VCaP (cell line): ENCODE measurements at regions not wholly inside any gene's neighbourhood (a gene's known extent, or its start where the extent isn't known, plus 50 kb on each side); places are given as distances from the start of the nearest gene placed in this dataset.

Source experiments
- H3K27ac ChIP-seq: fragments of 450-650 bp; 2 replicates; pipeline ENCODE4 v1.5.1; 2017
- TF ChIP-seq, protein P1 (sequence below): fragments of 450-650 bp; conservative IDR thresholded peaks from 2 replicates; pipeline ENCODE4 v1.5.1; 2017; ENCODE audit warnings: mild to moderate bottlenecking, moderate library complexity

DNA sequence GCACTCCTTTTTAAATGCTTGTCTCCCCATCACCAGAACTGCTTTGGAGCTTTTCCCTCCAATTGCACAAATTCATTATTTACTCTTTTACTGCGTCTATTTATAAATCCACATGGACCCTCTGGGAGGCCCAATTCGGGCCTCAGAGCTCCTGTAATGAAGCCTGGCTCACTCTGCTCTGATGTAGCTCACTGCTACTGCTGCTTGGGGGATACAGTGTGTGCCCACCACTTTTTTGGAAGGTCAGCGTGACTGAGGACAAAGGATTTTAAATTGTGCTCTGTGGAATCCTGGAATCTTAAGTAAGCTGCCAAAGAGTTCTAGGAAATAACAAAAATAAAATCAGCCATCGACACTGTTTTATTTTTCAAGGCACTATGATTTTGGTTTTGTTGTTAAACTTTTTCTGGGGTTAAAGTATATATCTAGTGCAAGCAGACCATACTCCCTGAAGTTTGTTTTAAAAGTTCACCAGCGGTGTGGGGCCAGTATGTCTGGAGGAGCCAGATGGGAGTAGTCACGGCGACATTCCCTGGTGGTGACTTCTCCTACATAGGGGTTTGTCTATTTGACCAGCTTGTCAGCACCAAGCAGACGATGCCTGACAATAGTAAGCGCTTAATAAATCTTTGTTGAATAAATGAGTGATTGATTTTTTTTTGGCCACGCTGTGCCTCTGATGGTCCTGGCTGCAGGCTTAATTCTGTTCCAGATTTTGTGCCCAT is 142.8 kb downstream of the TMEM38B start:
- H3K27ac ChIP-seq = no peak overlapping the region
- TF ChIP-seq, protein P1, sequence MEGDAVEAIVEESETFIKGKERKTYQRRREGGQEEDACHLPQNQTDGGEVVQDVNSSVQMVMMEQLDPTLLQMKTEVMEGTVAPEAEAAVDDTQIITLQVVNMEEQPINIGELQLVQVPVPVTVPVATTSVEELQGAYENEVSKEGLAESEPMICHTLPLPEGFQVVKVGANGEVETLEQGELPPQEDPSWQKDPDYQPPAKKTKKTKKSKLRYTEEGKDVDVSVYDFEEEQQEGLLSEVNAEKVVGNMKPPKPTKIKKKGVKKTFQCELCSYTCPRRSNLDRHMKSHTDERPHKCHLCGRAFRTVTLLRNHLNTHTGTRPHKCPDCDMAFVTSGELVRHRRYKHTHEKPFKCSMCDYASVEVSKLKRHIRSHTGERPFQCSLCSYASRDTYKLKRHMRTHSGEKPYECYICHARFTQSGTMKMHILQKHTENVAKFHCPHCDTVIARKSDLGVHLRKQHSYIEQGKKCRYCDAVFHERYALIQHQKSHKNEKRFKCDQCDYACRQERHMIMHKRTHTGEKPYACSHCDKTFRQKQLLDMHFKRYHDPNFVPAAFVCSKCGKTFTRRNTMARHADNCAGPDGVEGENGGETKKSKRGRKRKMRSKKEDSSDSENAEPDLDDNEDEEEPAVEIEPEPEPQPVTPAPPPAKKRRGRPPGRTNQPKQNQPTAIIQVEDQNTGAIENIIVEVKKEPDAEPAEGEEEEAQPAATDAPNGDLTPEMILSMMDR = no peak

DNA sequence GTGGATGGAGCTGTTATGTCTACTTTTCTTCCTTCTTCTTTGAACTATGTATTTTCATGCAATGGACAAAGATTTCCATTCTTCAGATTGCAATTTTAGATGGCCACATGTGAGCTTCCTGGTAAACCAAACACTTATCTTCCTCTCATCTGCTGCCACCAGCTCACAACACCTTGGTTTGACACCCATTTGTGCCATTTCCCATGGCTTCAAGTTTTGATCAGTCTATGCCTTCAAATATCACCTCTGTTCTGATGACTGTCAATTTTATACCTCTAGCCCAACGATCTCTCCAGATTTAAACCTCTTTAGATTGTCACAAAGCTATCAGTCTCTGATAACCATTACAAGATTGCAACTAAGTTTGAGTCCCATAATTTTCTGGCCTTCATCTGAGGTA is 147.2 kb downstream of the TMEM38B start:
- TF ChIP-seq, protein P1 = no peak

DNA sequence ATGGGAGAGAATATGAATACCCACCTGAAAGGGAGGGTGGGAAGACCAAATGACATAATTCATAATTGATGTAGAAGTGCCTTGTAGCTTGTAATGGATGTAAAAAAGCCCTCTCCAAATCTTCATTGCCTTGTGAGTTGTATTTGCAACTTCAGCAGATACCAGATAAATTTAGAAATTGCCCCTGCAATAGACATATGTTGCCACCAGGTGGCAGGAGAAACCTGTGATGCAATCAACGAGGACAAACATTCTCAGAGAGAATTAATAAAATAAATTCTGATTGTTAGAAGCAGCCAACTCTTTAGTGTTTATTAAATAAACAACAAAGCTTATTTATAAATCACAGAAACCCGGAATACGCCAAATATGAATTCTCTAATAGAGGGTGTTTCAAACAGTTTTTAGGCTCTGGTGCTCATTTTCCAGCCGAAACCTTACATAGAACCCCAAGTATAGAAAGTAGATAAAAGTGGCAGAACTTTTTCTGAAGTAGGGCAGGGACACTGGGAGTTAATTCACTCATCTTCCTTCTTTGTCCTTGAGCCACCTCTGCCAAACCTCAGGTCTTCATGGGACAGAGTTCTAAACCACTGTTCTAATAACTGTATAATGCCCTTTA is 147.8 kb downstream of the TMEM38B start:
- H3K27ac ChIP-seq = no peak overlapping the region
- TF ChIP-seq, protein P1 = peak; percentile 91

More for the DNA sequence above, 147.2 kb downstream of the TMEM38B start:
- H3K27ac ChIP-seq = no peak overlapping the region

DNA sequence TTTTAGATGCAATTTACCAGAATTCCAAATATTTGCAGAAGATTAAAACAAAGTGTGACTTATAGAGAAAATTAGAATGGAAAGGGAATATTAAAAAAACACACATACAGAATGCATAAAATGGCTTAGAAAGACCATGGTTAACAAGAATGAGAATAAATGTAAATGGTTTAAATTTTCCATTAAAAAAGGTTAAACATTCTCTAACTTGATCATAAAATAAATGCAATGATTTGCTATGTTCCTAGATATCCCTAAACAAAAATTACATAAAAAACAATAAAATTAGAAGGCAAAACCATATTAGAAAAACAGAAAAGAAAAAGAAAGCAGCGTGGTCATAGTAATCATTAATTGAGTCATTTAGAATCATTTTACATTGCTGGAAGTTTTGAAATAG is 152.5 kb downstream of the TMEM38B start:
- TF ChIP-seq, protein P1 = no peak
- no peak overlapping the region for H3K27ac ChIP-seq

DNA sequence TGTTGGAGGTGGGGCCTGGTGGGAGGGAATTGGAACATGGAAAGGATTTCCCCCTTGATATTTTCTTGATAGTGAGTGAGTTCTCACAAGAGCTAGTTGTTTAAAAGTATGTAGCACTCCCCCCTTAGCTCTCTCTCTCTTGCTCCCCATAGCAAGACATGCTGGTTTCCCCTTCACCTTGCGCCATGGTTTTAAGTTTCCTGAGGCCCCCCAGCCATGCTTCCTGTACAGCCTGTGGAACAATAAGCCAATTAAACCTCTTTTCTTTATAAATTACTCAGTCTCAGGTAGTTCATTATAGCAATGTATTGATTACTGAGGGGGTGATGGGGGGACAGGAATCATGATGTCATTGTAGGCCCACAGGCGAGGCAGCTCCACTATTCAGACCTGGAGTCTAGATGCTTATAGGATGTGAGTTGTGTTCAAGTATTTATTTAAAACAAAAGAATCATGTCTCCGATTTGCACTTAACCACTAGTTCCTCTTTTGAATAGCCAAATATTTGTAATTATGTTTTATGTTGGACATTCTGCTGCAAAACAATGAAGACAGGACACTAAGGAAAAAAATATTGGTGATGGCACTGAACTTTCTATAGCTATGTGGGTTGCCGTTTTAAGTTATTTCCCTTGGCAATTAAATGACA is 156.6 kb downstream of the TMEM38B start:
- H3K27ac ChIP-seq = no peak overlapping the region
- TF ChIP-seq, protein P1 = no peak

DNA sequence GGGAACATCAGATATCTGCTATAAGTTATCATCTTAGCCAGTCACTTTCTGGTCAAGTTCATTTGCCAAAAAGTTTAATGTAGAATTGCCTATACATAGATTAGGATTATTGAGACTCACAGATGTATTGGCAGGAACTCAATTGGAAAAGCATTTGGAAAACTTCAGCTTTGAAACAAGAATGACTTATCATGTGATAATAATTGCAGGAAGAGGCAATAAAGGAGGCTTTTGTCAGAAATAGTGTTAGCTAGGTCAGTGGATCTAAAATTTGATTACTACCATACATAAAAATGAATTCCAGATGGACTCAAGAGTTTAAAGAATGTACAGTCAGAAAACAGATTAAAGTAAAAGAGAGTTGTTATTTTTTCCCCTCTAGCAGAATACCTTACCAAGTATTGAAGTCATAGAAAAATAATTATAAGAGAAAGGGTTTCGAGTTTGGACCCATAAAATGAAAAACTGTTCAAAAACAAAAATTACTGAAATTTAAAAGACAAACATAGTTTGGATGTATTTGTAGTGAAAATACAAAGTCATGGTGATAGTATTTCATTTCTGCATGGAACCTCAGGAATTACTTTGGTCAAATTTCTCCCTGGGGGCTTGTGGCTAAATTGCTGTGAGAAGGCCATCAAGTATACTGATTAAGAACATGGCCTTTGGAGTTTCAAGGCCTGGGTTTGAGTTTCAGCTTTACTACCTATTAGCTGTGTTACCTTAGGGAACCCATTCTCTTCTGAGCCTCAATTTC is 159.9 kb downstream of the TMEM38B start:
- H3K27ac ChIP-seq = no peak overlapping the region
- TF ChIP-seq, protein P1 = no peak
